T-helper 2 cell treated with Interferon-gamma antibody and Interleukin-4, amounts not matched to agents 5 μg/mL and 100 μg/mL, for 36 hours (primary cell): ENCODE measurements at regions not wholly inside any gene's neighbourhood (a gene's known extent, or its start where the extent isn't known, plus 50 kb on each side); places are given as distances from the start of the nearest gene placed in this dataset.
A peak's percentile ranks its signal among the peaks of the same experiment; 100 is the strongest.

Source experiments
- DNase-seq: peaks from one replicate; pipeline ENCODE4 v3.0.0; 2021; ENCODE audit warnings: low spot score
- H3K27ac Mint-ChIP-seq: one replicate; pipeline ENCODE4 v1.8.0; 2021; ENCODE audit warnings: mild to moderate bottlenecking, mixed read lengths
- H3K27me3 Mint-ChIP-seq: one replicate; pipeline ENCODE4 v1.8.0; 2021; ENCODE audit warnings: low read depth, mixed read lengths
- H3K36me3 Mint-ChIP-seq: one replicate; pipeline ENCODE4 v1.8.0; 2021; ENCODE audit warnings: low read depth, mixed read lengths
- H3K4me1 Mint-ChIP-seq: one replicate; pipeline ENCODE4 v1.8.0; 2021; ENCODE audit warnings: low read depth, mixed read lengths
- H3K4me3 Mint-ChIP-seq: one replicate; pipeline ENCODE4 v1.8.0; 2022; ENCODE audit warnings: mild to moderate bottlenecking, moderate library complexity, mixed read lengths
- H3K9me3 Mint-ChIP-seq: one replicate; pipeline ENCODE4 v1.8.0; 2021; ENCODE audit warnings: mixed read lengths

DNA sequence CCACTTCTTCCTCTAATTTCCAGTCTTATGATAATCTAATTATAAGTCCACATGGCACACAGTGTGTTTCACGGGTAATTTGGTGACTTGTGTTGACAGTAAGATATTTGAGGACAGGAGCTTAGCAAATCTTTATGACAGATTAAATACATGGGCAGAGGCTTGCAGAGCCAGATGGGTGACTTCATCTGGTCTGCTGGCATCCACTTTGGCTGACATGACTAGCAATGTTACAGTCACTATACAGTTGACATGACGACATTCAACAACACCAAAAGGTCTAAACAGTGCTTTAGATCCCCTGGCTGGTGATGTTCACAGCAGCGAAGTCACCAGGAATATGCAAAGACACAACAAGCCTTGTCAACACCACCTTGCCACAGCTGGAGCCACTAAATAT, 147.2 kb downstream of the ETS2 start:
- Mint-ChIP-seq H3K36me3 (peaks cover 11% of the 10 kb centered on the region), H3K9me3 (peaks cover 31% of the 10 kb centered on the region), H3K27ac (no peak overlapping the region), H3K4me3 (no peak overlapping the region), H3K4me1 (peaks cover 31% of the 10 kb centered on the region), H3K27me3 (no peaks in the 10 kb centered on the region)
- no peak for DNase-seq

DNA sequence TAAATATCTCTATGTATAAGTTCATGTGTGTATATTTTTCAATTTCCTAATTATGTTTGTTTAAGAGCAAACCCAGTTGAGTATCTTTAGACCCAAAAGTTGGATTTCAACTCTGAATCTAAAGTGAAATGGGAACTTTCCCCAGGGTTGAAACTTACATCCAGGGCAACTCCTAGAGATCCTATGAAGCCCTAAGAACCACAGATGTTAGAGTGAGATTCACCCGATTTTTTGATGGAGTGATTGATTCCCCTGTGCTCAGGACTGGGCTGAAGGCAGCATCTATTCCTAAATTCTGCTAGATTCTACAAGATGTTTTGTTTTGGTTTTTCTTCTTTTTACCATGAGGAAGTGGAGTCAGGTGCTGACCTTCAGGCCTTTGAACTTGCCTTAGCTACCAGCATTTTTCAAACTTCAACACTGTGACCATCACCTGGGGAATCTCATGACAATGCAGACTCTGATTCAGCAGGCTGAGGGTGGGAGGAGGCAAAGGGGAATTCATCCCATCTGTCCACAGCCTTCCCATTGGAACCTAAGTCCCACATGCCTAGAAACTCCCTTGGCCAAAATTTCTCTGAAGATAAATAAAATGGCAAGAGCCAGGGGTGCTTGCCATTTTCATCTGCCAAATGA, 145.5 kb downstream of the ETS2 start:
- Mint-ChIP-seq H3K27ac (no peak overlapping the region), H3K27me3 (no peaks in the 10 kb centered on the region), H3K9me3 (peaks cover 31% of the 10 kb centered on the region), H3K4me1 (peaks cover 15% of the 10 kb centered on the region), H3K36me3 (peaks cover 9% of the 10 kb centered on the region), H3K4me3 (no peak overlapping the region)
- DNase-seq = no peak

DNA sequence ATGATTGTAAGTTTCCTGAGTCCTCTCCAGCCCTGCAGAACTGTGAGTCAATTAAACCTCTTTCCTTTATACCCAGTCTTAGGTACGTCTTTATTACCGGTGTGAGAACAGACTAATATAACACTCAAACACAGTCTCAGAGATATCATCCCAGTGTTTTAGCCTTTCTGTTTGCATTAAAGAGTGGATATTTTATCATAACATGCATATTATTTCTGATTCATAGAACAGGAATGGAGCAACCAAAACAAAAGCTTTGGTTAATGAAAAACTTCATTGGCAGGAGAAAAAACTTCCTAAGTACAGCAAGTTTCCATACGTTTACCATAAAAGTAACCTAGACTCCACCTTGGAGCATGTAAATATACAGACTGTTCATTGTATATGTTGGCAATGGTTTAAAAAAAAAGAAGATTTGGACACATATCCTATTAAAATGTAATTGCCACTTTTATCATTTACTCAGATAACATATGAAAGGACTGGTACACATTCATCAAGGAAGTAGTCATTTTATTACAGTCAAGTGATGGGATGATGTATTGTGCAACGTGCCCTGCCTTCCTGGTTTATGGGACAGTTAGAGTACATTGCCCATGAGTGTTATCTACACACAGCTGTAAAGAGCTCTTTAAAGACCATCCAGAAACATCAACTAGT, 144.8 kb downstream of the ETS2 start:
- Mint-ChIP-seq H3K27ac (no peak overlapping the region), H3K27me3 (no peaks in the 10 kb centered on the region)

DNA sequence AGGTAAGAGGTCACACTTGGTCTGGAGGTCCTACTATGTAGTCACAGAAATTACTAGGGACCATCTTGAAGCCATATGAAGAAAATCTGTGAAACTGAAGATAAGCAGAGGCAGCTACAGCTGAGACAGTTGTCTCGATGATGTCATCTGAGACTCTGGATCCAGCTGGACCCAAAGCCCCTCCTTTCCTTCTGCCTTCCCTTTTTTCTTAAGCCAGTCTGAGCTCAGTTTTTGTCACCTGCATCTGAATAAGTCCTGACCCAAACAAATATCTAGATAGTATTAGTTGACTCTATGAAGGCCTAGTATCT, 143.3 kb downstream of the ETS2 start:
- Mint-ChIP-seq H3K4me1 (peaks cover 2% of the 10 kb centered on the region), H3K27me3 (no peaks in the 10 kb centered on the region), H3K4me3 (no peak overlapping the region), H3K9me3 (peaks cover 31% of the 10 kb centered on the region), H3K27ac (no peak overlapping the region), H3K36me3 (peaks cover 9% of the 10 kb centered on the region)
- no peak for DNase-seq

More for the DNA sequence above, 144.8 kb downstream of the ETS2 start:
- H3K36me3 Mint-ChIP-seq = peaks cover 9% of the 10 kb centered on the region
- DNase-seq = no peak
- no peak overlapping the region for H3K4me3 Mint-ChIP-seq
- H3K4me1 Mint-ChIP-seq = peaks cover 13% of the 10 kb centered on the region
- H3K9me3 Mint-ChIP-seq = peaks cover 31% of the 10 kb centered on the region

DNA sequence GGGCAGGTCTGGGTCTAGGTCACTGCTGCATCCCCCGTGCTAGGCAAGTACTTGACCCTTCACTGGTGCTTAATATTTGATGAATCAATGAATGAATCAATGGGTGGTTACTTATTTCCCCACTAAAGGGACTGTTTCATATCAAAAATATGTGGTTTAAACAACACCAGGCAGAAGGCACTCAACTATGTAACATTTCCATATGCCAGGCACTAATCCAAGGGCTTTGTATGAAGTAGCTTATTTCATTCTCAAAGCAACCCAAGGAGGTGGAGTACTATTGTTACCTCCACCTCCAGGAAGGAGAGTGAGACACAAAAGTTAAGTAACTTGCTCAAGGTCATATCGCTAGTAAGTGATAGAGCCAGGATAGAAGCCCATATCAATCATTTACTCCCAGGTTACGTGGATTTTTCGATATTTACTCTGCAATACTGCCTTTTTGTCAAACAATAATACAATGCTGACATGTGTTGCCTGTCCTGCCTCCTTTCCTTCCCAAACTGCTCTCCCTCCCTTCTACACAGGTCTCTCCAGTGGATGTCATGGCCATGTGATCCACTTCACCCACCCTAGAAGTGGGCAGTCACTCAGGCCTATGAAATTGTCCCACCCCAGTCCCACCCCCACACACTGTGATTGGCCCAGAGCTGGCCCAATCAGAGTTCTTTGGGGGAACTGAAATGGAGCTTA, 142.8 kb downstream of the ETS2 start:
- Mint-ChIP-seq H3K9me3 (peaks cover 31% of the 10 kb centered on the region), H3K4me3 (no peak overlapping the region), H3K4me1 (no peaks in the 10 kb centered on the region), H3K27me3 (no peaks in the 10 kb centered on the region), H3K27ac (no peak overlapping the region), H3K36me3 (peaks cover 9% of the 10 kb centered on the region)
- no peak for DNase-seq

DNA sequence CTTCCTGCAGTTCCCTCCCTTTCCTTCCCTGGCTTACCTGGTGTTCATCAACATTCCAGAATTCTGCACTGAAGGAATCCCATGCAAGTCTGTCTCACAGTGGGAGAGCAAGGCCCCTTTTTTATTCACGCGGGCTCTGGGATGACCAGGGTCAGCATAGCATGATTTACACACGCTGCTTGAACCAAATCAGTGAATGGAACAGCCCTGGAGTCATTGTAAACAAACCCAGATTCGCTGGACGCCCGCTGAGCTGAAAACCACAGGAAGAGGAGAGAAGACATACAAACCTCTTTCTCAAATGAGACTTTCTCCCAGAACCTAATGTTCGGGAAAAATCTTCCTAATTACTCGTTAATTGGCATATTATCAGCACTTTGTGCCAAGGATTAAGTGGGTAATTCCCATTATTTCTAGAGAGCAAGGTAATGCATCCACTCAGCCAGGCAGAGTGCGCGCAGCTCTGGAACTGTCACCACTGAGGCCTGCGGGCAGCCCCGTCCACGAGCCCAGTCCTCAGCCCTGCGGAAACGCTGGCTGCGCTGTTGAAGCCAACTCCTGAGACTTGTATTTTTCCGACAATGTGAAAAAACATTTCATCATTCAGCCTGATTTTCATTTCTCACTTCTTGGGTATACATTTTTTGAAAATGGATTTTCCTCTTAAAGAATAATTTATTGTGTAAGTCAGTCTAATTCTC, 140.0 kb downstream of the ETS2 start:
- Mint-ChIP-seq H3K27ac (no peak overlapping the region), H3K36me3 (peaks cover 6% of the 10 kb centered on the region), H3K9me3 (peaks cover 21% of the 10 kb centered on the region), H3K27me3 (no peaks in the 10 kb centered on the region), H3K4me3 (no peak overlapping the region), H3K4me1 (peaks cover 2% of the 10 kb centered on the region)
- no peak for DNase-seq

DNA sequence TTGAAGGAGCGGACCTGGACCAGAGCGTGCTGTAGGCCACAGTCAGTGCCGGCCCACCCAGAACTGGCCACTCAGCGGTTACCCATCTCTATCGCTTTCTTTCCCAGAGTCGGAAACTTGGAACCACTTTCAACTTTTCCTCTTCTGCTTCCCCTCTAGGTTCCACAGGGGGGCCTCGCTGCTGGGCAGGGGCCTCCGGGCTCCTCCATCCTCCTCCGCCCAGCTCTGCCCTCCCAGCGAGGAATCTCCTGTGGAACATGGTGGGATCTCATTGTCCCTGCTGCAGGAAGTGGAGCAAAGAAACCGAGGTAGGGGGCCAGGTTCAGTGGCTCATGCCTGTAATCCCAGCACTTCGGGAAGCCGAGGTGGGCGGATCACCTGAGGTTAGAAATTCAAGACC, 139.2 kb downstream of the ETS2 start:
- Mint-ChIP-seq H3K36me3 (no peaks in the 10 kb centered on the region), H3K9me3 (peaks cover 13% of the 10 kb centered on the region), H3K4me1 (peaks cover 2% of the 10 kb centered on the region), H3K27me3 (no peaks in the 10 kb centered on the region), H3K4me3 (no peak overlapping the region), H3K27ac (no peak overlapping the region)
- no peak for DNase-seq

DNA sequence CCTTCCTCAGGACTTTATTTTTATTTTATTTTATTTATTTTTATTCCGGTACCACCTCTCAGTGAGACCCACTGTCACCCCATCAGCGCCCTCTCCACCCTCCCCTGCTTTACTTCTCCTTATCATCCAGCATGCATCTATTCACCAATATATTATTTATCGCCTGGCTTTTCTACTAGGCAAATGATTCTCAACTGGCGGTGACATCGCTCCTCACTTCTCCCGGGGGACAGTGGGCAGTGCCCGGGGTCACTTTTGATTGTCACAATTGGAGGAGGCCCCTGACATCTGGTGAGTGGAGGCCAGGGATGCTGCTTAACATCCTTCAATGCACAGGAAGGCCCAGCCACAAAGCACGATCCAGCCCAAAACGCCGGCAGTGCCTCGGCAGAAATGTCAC, 138.7 kb downstream of the ETS2 start:
- H3K27ac Mint-ChIP-seq = no peak overlapping the region

DNA sequence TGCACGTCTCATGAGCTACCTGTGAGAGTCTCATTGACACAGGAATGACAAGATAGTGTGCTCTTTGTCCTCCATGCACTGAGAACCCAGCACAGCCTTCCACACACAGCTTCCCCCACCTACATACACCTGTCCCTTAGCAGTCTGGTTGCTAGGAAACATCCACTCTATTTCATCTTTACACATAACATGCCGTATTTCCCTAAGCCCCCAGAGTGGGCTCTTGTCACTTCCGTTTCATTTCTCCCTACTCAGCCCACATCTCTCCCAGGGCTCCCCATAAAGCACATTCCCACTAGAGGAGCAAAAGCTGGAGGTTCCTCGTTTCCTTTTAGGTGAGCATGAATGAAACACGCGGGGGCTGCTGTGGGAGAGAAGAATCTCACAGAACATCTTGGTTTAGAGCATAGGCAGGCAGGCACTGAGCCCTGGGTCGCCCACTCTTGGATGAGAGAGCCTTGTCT, 137.1 kb downstream of the ETS2 start:
- H3K9me3 Mint-ChIP-seq = peaks cover 3% of the 10 kb centered on the region
- no peak overlapping the region for H3K27ac Mint-ChIP-seq
- H3K4me1 Mint-ChIP-seq = peaks cover 17% of the 10 kb centered on the region
- no peaks in the 10 kb centered on the region for H3K27me3 Mint-ChIP-seq
- H3K36me3 Mint-ChIP-seq = no peaks in the 10 kb centered on the region
- DNase-seq = no peak
- no peak overlapping the region for H3K4me3 Mint-ChIP-seq

More for the DNA sequence above, 138.7 kb downstream of the ETS2 start:
- Mint-ChIP-seq H3K27me3 (no peaks in the 10 kb centered on the region), H3K4me3 (no peak overlapping the region), H3K9me3 (peaks cover 8% of the 10 kb centered on the region), H3K36me3 (no peaks in the 10 kb centered on the region), H3K4me1 (peaks cover 2% of the 10 kb centered on the region)
- DNase-seq = no peak

DNA sequence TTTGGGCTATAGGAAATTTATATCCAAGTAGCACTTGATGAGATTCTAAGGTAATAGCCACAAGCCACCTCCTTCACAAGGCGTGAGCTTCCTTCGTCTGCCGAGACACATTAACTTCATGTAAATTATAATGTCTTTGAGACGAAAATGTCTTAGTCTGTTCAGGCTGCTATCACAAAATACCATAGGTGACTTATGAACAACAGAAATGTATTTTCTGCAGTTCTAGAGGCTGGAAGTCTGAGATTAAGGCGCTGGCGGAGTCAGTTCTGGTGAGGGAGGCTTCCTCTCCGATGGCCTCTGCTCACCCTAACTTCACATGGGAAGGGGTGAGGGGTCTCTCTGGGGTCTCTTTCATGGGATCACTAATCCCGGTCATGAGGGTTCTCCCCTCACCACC, 133.0 kb downstream of the ETS2 start:
- H3K4me3 Mint-ChIP-seq = peak overlapping the region; percentile 73
- H3K27me3 Mint-ChIP-seq = no peaks in the 10 kb centered on the region
- peak overlapping the region; percentile 94 for H3K27ac Mint-ChIP-seq
- no peak for DNase-seq
- H3K36me3 Mint-ChIP-seq = no peaks in the 10 kb centered on the region
- peaks cover 34% of the 10 kb centered on the region for H3K4me1 Mint-ChIP-seq
- peaks cover 3% of the 10 kb centered on the region for H3K9me3 Mint-ChIP-seq

DNA sequence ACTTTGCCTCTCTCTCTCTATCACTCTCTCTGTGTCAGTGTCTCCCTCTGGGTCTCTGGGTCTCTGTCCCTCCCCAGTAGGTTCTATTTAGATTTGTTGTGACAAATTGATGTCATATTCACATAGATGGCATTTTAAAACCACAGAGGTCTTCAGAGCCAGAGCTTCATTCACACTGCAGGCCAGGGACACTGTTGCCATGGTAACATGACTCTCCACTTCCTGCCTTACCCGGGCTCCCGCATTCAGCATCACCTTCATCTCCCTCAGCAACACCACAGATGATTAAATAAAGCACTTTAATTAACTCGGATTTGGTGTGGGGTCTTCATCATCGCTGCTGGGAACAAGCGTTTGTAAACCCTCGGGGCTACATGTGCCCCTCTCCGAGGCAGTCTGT, 132.6 kb downstream of the ETS2 start:
- peaks cover 34% of the 10 kb centered on the region for H3K4me1 Mint-ChIP-seq
- no peaks in the 10 kb centered on the region for H3K27me3 Mint-ChIP-seq
- H3K36me3 Mint-ChIP-seq = no peaks in the 10 kb centered on the region
- H3K9me3 Mint-ChIP-seq = peaks cover 3% of the 10 kb centered on the region
- H3K4me3 Mint-ChIP-seq = peak overlapping the region; percentile 73
- DNase-seq = peak; percentile 73
- H3K27ac Mint-ChIP-seq = peak overlapping the region; percentile 94

DNA sequence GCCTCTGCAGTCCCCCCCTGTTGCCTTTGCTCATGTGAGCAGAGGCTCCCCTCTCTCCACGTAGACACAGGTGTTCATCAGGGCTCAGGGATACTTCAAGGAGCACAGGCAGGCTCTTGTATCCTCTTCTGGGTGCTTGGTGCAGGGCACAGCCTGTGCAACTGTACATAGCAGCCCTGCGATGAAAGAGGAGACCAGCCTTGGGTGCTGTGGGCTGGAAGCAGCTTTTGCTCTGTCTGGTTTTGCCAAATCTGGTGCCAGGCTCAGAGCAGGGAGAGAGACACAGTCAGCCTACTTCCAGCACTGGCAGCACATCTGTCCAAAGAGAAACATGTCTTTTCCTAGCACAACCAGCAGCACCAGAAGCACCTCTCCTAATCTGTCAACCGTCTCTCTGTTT, 132.1 kb downstream of the ETS2 start:
- Mint-ChIP-seq H3K9me3 (peaks cover 3% of the 10 kb centered on the region), H3K4me1 (peaks cover 34% of the 10 kb centered on the region), H3K27me3 (no peaks in the 10 kb centered on the region), H3K4me3 (peak overlapping the region; percentile 73), H3K27ac (peak overlapping the region; percentile 94), H3K36me3 (no peaks in the 10 kb centered on the region)
- DNase-seq = no peak

DNA sequence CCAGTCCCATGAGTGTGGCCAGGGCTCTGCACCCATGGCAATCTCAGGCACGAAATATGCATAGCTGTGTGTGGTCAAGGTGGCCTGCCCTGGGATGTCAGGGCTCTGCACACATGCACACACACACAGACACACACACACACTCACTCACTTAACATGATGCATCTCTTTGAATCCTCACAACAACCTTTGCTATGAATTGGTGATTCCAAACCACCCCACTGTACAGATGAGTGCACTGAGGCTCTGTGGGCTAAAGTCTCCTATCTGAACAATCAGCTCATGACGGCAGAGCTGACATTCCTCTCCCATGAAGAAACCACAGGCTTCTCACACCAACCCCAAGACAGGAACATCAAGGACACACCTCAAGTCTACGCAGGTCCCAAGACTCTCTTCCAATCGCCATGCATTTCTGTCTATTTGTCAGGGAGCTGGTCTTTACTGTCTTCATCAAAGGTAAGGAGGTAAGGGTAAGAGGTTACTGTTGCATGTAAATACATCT, 131.6 kb downstream of the ETS2 start:
- DNase-seq = peak; percentile 37
- peak overlapping the region; percentile 94 for H3K27ac Mint-ChIP-seq
- H3K4me3 Mint-ChIP-seq = peak overlapping the region; percentile 73
- no peaks in the 10 kb centered on the region for H3K36me3 Mint-ChIP-seq
- H3K4me1 Mint-ChIP-seq = peaks cover 34% of the 10 kb centered on the region
- H3K27me3 Mint-ChIP-seq = no peaks in the 10 kb centered on the region
- peaks cover 3% of the 10 kb centered on the region for H3K9me3 Mint-ChIP-seq

DNA sequence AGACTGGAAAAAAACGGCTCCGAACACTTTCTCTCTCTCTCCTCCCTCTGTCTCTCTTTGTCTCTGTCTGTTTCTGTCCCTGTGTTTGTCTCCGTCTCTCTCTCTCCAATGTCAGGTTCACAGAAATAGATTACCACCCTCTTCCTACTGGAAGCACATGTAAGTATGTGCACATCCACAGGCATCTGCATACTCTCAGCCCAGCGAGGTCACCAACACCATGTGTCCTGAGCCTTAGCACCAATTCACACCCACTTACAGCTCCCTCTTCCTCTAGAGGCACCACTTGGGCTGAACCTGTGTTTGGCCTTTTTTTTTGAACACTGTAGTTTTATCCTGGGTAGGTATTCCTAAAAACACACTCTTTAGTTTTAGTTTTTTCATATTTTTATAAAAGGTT, 130.5 kb downstream of the ETS2 start:
- Mint-ChIP-seq H3K27ac (no peak overlapping the region), H3K36me3 (no peaks in the 10 kb centered on the region), H3K4me3 (no peak overlapping the region), H3K4me1 (peaks cover 32% of the 10 kb centered on the region), H3K9me3 (no peaks in the 10 kb centered on the region), H3K27me3 (no peaks in the 10 kb centered on the region)
- DNase-seq = no peak
